ENCODE measurements at regions not wholly inside any gene's neighbourhood (a gene's known extent, or its start where the extent isn't known, plus 50 kb on each side); places are given as distances from the start of the nearest gene placed in this dataset.

DNA sequence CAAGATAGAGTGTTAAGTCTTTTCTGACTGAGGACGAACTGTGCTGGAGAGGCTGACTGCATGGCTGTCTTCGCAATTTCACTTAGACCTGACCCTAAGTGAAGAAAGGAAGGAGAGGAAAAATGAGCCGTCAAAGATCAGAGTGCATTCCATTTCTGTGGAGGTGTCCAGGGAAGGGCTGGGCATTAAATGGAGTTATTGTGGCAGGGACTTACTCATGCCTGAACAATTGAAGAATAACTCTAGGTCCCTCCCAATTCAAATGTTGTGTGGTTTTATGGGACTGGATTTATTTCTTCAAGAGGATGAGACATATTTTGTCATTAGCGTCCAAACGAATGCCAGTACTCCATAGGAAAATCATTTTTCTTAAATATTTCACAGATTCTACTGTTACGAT is 187.3 kb upstream of the CFAP20DC start:
- Histone ChIP-seq H3K4me2 (no peak overlapping the region), H3K9me2 (ENCODE audit: insufficient read depth) (peaks cover 5% of the 10 kb centered on the region; the same call in 1 of the 2 replicates), H3K4me3 (no peak overlapping the region), H3K79me2 (replicated peaks; ENCODE audit: insufficient read depth) (no peaks in the 10 kb centered on the region), H2AFZ (no peak overlapping the region), H3K4me1 (ENCODE audit: insufficient read depth) (no peaks in the 10 kb centered on the region), H3K36me3 (ENCODE audit: insufficient read depth) (no peaks in the 10 kb centered on the region), H3F3A (replicated peaks; ENCODE audit: low read depth) (no peaks in the 10 kb centered on the region), H4K20me1 (replicated peaks; ENCODE audit: insufficient read depth) (no peaks in the 10 kb centered on the region), H3K27ac (ENCODE audit: low read depth) (no peak overlapping the region), H3K27me3 (ENCODE audit: insufficient read depth) (no peaks in the 10 kb centered on the region)
- no peaks in the 10 kb centered on the region for H3K36me3 Mint-ChIP-seq (ENCODE audit: low read depth)
- no peak overlapping the region for H3K27ac Mint-ChIP-seq
- H3K4me3 Mint-ChIP-seq: no peak overlapping the region
- H3K4me1 Mint-ChIP-seq: no peaks in the 10 kb centered on the region
- H3K9me3 Mint-ChIP-seq: peaks cover 7% of the 10 kb centered on the region; the same call in 2 of the 3 replicates
- ATAC-seq: no peak
- H3K27me3 Mint-ChIP-seq (ENCODE audit: insufficient read depth, low read depth, poor library complexity): no peaks in the 10 kb centered on the region
- TF ChIP-seq EZH2phosphoT487 (IDR thresholded peaks at IDR 0.05; ENCODE audit: unreplicated experiment) (no peak), CTCF (conservative IDR thresholded peaks at IDR 0.05; ENCODE audit: low read depth in 2 of 2) (no peak), NANOG (IDR thresholded peaks at IDR 0.05; ENCODE audit: borderline replicate concordance) (no peak), JUNB (IDR thresholded peaks at IDR 0.05; ENCODE audit: unreplicated experiment) (no peak), ZNF331 (CRISPR knock-in tag; IDR thresholded peaks at IDR 0.05; ENCODE audit: low read depth) (no peak), POLR2AphosphoS5 (IDR thresholded peaks at IDR 0.05; ENCODE audit: low read depth) (no peak), EZH2 (IDR thresholded peaks at IDR 0.05; ENCODE audit: low read depth, unreplicated experiment) (no peak), ZNF114 (CRISPR knock-in tag; IDR thresholded peaks at IDR 0.05) (no peak), CREB1 (CRISPR knock-in tag; IDR thresholded peaks at IDR 0.05; ENCODE audit: low read depth) (no peak), STAT1 (IDR thresholded peaks at IDR 0.05; ENCODE audit: unreplicated experiment) (no peak)
- TF ChIP-seq, protein P1, sequence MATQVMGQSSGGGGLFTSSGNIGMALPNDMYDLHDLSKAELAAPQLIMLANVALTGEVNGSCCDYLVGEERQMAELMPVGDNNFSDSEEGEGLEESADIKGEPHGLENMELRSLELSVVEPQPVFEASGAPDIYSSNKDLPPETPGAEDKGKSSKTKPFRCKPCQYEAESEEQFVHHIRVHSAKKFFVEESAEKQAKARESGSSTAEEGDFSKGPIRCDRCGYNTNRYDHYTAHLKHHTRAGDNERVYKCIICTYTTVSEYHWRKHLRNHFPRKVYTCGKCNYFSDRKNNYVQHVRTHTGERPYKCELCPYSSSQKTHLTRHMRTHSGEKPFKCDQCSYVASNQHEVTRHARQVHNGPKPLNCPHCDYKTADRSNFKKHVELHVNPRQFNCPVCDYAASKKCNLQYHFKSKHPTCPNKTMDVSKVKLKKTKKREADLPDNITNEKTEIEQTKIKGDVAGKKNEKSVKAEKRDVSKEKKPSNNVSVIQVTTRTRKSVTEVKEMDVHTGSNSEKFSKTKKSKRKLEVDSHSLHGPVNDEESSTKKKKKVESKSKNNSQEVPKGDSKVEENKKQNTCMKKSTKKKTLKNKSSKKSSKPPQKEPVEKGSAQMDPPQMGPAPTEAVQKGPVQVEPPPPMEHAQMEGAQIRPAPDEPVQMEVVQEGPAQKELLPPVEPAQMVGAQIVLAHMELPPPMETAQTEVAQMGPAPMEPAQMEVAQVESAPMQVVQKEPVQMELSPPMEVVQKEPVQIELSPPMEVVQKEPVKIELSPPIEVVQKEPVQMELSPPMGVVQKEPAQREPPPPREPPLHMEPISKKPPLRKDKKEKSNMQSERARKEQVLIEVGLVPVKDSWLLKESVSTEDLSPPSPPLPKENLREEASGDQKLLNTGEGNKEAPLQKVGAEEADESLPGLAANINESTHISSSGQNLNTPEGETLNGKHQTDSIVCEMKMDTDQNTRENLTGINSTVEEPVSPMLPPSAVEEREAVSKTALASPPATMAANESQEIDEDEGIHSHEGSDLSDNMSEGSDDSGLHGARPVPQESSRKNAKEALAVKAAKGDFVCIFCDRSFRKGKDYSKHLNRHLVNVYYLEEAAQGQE (IDR thresholded peaks at IDR 0.05; ENCODE audit: unreplicated experiment): no peak
- TF ChIP-seq, protein P2, sequence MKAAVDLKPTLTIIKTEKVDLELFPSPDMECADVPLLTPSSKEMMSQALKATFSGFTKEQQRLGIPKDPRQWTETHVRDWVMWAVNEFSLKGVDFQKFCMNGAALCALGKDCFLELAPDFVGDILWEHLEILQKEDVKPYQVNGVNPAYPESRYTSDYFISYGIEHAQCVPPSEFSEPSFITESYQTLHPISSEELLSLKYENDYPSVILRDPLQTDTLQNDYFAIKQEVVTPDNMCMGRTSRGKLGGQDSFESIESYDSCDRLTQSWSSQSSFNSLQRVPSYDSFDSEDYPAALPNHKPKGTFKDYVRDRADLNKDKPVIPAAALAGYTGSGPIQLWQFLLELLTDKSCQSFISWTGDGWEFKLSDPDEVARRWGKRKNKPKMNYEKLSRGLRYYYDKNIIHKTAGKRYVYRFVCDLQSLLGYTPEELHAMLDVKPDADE (IDR thresholded peaks at IDR 0.05): no peak
- TF ChIP-seq, protein P3, sequence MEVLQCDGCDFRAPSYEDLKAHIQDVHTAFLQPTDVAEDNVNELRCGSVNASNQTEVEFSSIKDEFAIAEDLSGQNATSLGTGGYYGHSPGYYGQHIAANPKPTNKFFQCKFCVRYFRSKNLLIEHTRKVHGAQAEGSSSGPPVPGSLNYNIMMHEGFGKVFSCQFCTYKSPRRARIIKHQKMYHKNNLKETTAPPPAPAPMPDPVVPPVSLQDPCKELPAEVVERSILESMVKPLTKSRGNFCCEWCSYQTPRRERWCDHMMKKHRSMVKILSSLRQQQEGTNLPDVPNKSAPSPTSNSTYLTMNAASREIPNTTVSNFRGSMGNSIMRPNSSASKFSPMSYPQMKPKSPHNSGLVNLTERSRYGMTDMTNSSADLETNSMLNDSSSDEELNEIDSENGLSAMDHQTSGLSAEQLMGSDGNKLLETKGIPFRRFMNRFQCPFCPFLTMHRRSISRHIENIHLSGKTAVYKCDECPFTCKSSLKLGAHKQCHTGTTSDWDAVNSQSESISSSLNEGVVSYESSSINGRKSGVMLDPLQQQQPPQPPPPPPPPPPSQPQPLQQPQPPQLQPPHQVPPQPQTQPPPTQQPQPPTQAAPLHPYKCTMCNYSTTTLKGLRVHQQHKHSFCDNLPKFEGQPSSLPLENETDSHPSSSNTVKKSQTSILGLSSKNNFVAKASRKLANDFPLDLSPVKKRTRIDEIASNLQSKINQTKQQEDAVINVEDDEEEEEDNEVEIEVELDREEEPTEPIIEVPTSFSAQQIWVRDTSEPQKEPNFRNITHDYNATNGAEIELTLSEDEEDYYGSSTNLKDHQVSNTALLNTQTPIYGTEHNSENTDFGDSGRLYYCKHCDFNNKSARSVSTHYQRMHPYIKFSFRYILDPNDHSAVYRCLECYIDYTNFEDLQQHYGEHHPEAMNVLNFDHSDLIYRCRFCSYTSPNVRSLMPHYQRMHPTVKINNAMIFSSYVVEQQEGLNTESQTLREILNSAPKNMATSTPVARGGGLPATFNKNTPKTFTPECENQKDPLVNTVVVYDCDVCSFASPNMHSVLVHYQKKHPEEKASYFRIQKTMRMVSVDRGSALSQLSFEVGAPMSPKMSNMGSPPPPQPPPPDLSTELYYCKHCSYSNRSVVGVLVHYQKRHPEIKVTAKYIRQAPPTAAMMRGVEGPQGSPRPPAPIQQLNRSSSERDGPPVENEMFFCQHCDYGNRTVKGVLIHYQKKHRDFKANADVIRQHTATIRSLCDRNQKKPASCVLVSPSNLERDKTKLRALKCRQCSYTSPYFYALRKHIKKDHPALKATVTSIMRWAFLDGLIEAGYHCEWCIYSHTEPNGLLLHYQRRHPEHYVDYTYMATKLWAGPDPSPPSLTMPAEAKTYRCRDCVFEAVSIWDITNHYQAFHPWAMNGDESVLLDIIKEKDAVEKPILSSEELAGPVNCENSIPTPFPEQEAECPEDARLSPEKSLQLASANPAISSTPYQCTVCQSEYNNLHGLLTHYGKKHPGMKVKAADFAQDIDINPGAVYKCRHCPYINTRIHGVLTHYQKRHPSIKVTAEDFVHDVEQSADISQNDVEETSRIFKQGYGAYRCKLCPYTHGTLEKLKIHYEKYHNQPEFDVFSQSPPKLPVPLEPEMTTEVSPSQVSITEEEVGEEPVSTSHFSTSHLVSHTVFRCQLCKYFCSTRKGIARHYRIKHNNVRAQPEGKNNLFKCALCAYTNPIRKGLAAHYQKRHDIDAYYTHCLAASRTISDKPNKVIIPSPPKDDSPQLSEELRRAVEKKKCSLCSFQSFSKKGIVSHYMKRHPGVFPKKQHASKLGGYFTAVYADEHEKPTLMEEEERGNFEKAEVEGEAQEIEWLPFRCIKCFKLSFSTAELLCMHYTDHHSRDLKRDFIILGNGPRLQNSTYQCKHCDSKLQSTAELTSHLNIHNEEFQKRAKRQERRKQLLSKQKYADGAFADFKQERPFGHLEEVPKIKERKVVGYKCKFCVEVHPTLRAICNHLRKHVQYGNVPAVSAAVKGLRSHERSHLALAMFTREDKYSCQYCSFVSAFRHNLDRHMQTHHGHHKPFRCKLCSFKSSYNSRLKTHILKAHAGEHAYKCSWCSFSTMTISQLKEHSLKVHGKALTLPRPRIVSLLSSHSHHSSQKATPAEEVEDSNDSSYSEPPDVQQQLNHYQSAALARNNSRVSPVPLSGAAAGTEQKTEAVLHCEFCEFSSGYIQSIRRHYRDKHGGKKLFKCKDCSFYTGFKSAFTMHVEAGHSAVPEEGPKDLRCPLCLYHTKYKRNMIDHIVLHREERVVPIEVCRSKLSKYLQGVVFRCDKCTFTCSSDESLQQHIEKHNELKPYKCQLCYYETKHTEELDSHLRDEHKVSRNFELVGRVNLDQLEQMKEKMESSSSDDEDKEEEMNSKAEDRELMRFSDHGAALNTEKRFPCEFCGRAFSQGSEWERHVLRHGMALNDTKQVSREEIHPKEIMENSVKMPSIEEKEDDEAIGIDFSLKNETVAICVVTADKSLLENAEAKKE (CRISPR knock-in tag; IDR thresholded peaks at IDR 0.05): no peak
- no peak for DNase-seq (ENCODE audit: low spot score)
